Prostate gland (tissue), 2 donors: ENCODE measurements at regions not wholly inside any gene's neighbourhood (a gene's known extent, or its start where the extent isn't known, plus 50 kb on each side); places are given as distances from the start of the nearest gene placed in this dataset.
"Not testable (repeated sequence)": the region's sequence is repeated elsewhere in the genome, so short reads cannot be mapped to it uniquely, and the experiment has no call there.

Experiments used
- DNase-seq: peaks from one replicate; pipeline ENCODE4 v3.0.0-alpha.2; 2019; ENCODE audit warnings: low spot score
- H3K27ac ChIP-seq, 2 donors: fragments of 200-600 bp; sonication (generic); 2 replicates each; pipeline ENCODE4 v1.5.1; 2017 to 2019
- H3K27me3 ChIP-seq: fragments of 200-600 bp; sonication (generic); replicated peaks from 2 replicates; pipeline ENCODE4 v1.5.1; 2019; ENCODE audit not compliant: insufficient read depth
- H3K36me3 ChIP-seq, 2 donors: fragments of 200-600 bp; sonication (generic); 1 replicate in 1 of 2; 2 replicates in 1 of 2; pipeline versions ENCODE4 v1.5.1 to v1.8.1; 2017 to 2019
- H3K4me1 ChIP-seq: fragments of 200-600 bp; sonication (generic); replicated peaks from 2 replicates; pipeline ENCODE4 v1.5.1; 2019
- H3K4me3 ChIP-seq, 2 donors: fragments of 200-600 bp; sonication (generic); 2 replicates each; pipeline ENCODE4 v1.5.1; 2017 to 2019
- H3K9me3 ChIP-seq: fragments of 200-600 bp; sonication (generic); 2 replicates; pipeline ENCODE4 v1.5.1; 2017
- CTCF ChIP-seq, 4 experiments: fragments of 200-600 bp in 2 of 4; fragments of 450-650 bp in 2 of 4; sonication (generic) in 2 of 4; IDR thresholded peaks; 1 replicate in 3 of 4; 2 replicates in 1 of 4; pipeline ENCODE4 v1.5.1; 2016 to 2019; ENCODE audit warnings: antibody characterized with exemption in 4 of 4, mild to moderate bottlenecking in 2 of 4, moderate library complexity in 2 of 4
- POLR2A ChIP-seq: fragments of 450-650 bp; IDR thresholded peaks from one replicate; pipeline ENCODE4 v1.6.1; 2016; ENCODE audit warnings: antibody characterized with exemption, mild to moderate bottlenecking
- POLR2AphosphoS5 ChIP-seq: sonication (generic); formaldehyde crosslinking; IDR thresholded peaks from one replicate; pipeline ENCODE4 v1.6.1; 2017; ENCODE audit warnings: antibody characterized with exemption
- WGBS: methylation state at CpG from one replicate; pipeline ENCODE4 v1.1.5; 2018; 5-methylcytosine and 5-hydroxymethylcytosine counted together
- intact Hi-C: fragments of 100-400 bp; cut with DNase I; formaldehyde crosslinking; loops from one replicate; pipeline ENCODE4 v1.14.2; 2022

- Histone ChIP-seq H3K27ac (peak overlapping the region; percentile 65 to 77), H3K4me3 (no peak overlapping the region), H3K9me3 (no peaks in the 10 kb centered on the region), H3K27me3 (no peaks in the 10 kb centered on the region), H3K4me1 (no peaks in the 10 kb centered on the region), H3K36me3 (no peaks in the 10 kb centered on the region)
- intact Hi-C loops, result no loop called here
- DNase-seq, result peak; percentile 68
- TF ChIP-seq POLR2A, result no peak
- TF ChIP-seq POLR2AphosphoS5, result peak; percentile 88
- 19% methylated on average over 2 of the region's 2 CpGs for WGBS
Observed at GRCh38 chr2:31764169-31764568, 183.4 kb upstream of the SRD5A2 start.

- Histone ChIP-seq H3K27ac (no peak overlapping the region), H3K27me3 (no peaks in the 10 kb centered on the region), H3K9me3 (no peaks in the 10 kb centered on the region), H3K36me3 (no peaks in the 10 kb centered on the region), H3K4me1 (no peaks in the 10 kb centered on the region), H3K4me3 (no peak overlapping the region)
- intact Hi-C loops, result no loop called here
- WGBS, result 62% methylated on average over 2 of the region's 2 CpGs
- TF ChIP-seq POLR2A (no peak), CTCF (IDR thresholded peaks at IDR 0.05) (no peak), POLR2AphosphoS5 (no peak)
- no peak for DNase-seq
Observed at GRCh38 chr2:31762085-31762484, 181.3 kb upstream of the SRD5A2 start.

- intact Hi-C loops, H3K4me1 ChIP-seq, H3K36me3 ChIP-seq, H3K9me3 ChIP-seq, H3K4me3 ChIP-seq, DNase-seq, H3K27ac ChIP-seq, H3K27me3 ChIP-seq: not testable (repeated sequence)
- 89% methylated on average over 2 of the region's 2 CpGs for WGBS
Observed at GRCh38 chr2:31757351-31757750, 176.6 kb upstream of the SRD5A2 start.

GRCh38 chr2:31748746-31749145 is 168.0 kb upstream of the SRD5A2 start:
- intact Hi-C loops, H3K27ac ChIP-seq, H3K27me3 ChIP-seq, H3K4me3 ChIP-seq, H3K9me3 ChIP-seq, DNase-seq, H3K4me1 ChIP-seq, H3K36me3 ChIP-seq: not testable (repeated sequence)
- 92% methylated on average over 13 of the region's 13 CpGs for WGBS

- intact Hi-C loops, result no loop called here
- WGBS, result 12% methylated on average over 1 of the region's 1 CpG
- TF ChIP-seq POLR2A (no peak), CTCF (IDR thresholded peaks at IDR 0.05) (no peak), POLR2AphosphoS5 (peak; percentile 58)
Observed at GRCh38 chr2:31748041-31748440, 167.3 kb upstream of the SRD5A2 start.

GRCh38 chr2:31739161-31739560 is 158.4 kb upstream of the SRD5A2 start:
- H3K9me3 ChIP-seq, result no peaks in the 10 kb centered on the region
- H3K27me3 ChIP-seq, result no peaks in the 10 kb centered on the region
- H3K4me1 ChIP-seq, result no peaks in the 10 kb centered on the region
- H3K36me3 ChIP-seq, result no peaks in the 10 kb centered on the region
- 97% methylated on average over 3 of the region's 3 CpGs for WGBS
- no peak for DNase-seq
- TF ChIP-seq POLR2AphosphoS5 (no peak), POLR2A (no peak), CTCF (IDR thresholded peaks at IDR 0.05) (no peak)
- intact Hi-C loops, result no loop called here
- H3K4me3 ChIP-seq, result no peak overlapping the region
- H3K27ac ChIP-seq, result no peak overlapping the region

More at GRCh38 chr2:31748041-31748440, 167.3 kb upstream of the SRD5A2 start:
- Histone ChIP-seq H3K36me3 (no peaks in the 10 kb centered on the region), H3K4me3 (no peak overlapping the region), H3K27me3 (no peaks in the 10 kb centered on the region), H3K9me3 (no peaks in the 10 kb centered on the region), H3K4me1 (no peaks in the 10 kb centered on the region), H3K27ac (no peak overlapping the region)
- DNase-seq, result no peak
